GM10266 (cell line): ENCODE measurements at regions not wholly inside any gene's neighbourhood (a gene's known extent, or its start where the extent isn't known, plus 50 kb on each side); places are given as distances from the start of the nearest gene placed in this dataset.

Experiments used
- DNase-seq: peaks from one replicate; pipeline ENCODE4 v3.0.0; 2012; ENCODE audit errors: extremely low spot score
- TF ChIP-seq, protein P1 (sequence below): IDR thresholded peaks from 2 replicates; pipeline ENCODE4 v1.5.1; 2012; ENCODE audit warnings: mild to moderate bottlenecking, low read depth; ENCODE audit not compliant: control insufficient read depth, insufficient read depth; ENCODE audit errors: missing control alignments

- no peak for DNase-seq
- TF ChIP-seq, protein P1, sequence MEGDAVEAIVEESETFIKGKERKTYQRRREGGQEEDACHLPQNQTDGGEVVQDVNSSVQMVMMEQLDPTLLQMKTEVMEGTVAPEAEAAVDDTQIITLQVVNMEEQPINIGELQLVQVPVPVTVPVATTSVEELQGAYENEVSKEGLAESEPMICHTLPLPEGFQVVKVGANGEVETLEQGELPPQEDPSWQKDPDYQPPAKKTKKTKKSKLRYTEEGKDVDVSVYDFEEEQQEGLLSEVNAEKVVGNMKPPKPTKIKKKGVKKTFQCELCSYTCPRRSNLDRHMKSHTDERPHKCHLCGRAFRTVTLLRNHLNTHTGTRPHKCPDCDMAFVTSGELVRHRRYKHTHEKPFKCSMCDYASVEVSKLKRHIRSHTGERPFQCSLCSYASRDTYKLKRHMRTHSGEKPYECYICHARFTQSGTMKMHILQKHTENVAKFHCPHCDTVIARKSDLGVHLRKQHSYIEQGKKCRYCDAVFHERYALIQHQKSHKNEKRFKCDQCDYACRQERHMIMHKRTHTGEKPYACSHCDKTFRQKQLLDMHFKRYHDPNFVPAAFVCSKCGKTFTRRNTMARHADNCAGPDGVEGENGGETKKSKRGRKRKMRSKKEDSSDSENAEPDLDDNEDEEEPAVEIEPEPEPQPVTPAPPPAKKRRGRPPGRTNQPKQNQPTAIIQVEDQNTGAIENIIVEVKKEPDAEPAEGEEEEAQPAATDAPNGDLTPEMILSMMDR = no peak
These were observed 354.3 kb downstream of the KLF12 start for GRCh38 chr13:73779881-73780280.

DNA sequence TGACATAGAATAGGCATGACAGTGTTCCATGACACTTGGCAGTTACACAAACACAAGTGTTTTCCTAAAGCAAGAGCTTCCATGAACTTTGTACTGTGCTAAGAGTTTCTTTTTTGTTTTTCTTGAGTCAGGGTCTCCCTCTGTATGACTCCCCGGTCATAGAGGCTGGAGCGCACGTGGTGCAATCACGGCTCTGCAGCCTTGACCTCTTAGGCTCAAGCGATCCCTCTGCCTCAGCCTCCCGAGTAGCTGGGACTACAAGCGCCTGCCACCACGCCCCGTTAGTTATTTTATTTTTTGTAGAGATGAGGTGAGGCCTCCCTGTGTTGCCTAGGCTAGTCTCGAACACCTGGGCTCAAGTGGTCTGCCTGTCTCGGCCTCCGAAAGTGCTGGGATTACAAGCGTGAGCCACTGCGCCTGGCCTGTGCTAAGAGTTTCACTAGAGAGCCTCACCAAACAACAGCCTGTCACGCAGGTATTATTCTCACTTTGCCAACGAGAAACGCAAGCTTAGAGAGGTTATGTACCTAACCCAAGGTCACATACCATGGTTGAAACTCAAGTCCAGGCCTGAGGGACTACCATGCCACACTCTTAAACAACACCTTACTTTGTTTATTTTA, 355.9 kb downstream of the KLF12 start:
- TF ChIP-seq, protein P1 = no peak
- no peak for DNase-seq

GRCh38 chr13:73777134-73777533, 357.1 kb downstream of the KLF12 start:
- DNase-seq = no peak
- TF ChIP-seq, protein P1 = no peak

DNA sequence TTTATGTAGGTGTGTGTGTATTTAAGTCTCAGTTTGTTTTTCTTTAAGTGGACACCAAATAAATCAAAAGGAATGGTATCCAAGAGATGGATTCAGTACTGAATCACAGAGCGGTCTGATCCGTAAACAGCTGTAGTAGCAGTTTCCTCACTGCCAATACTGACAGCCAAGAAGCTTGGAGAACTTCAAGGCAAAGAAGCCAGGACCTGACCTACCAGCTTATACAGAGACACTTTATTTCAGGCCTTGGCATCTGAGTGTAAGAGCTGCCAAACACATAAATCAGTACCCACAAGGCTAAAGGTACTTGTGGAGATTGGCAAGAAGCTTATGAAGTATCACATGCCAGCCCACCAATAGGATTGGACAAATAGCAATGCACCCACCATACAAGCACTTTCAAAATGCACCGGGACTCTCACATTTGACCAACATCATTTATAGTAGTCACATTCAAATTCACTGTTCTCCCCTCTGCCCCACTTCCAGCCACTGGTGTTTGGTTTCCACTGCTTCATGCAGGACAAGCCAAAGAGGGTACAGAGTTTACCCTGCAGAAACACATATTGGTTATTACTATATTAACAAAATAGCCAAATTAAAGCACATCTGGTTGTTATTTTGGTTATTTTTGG, 357.9 kb downstream of the KLF12 start:
- DNase-seq = no peak
- TF ChIP-seq, protein P1 = no peak

GRCh38 chr13:73773168-73773549, 361.0 kb downstream of the KLF12 start:
- TF ChIP-seq, protein P1 = no peak
- DNase-seq = no peak

DNA sequence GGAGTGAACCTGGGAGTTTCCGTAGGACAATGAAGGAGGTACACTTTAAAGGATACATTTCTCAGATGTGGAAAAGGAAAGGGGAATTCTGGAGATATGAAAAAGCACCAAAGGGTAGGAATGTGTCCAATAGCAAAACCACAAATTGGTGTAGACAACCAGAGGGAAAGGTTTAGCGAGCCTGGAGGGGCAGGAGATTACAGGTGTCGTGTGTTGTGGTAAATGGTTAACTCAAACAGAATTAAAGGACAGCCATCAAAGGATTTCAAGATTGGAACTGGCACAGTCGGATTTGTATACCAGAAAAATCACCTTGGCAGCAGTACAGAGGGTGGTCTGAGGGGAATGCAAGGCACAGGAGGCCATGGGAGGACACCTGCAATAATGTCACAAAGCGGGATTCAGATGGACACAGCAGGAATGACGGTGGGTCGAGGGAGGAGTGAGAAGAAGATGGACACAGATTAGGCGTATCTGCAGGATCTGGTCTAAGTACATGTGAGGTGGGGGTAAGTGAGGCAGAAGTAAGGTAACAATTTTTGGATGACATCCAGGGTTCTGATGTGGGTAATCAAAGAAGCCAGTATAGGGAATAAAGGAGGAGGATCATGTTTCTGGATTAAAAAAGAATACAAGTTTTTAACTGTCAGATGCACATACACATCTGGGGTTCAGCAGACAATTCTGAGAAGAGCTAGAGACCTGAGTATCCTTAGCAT, 361.6 kb downstream of the KLF12 start:
- DNase-seq = no peak
- TF ChIP-seq, protein P1 = no peak
